Muscle of arm (tissue), 1 donor: ENCODE measurements at regions not wholly inside any gene's neighbourhood (a gene's known extent, or its start where the extent isn't known, plus 50 kb on each side); places are given as distances from the start of the nearest gene placed in this dataset.
A peak's percentile ranks its signal among the peaks of the same experiment; 100 is the strongest.

ENCODE experiments used
- DNase-seq: peaks from one replicate; pipeline ENCODE4 v3.0.0-alpha.2; 2013

DNA sequence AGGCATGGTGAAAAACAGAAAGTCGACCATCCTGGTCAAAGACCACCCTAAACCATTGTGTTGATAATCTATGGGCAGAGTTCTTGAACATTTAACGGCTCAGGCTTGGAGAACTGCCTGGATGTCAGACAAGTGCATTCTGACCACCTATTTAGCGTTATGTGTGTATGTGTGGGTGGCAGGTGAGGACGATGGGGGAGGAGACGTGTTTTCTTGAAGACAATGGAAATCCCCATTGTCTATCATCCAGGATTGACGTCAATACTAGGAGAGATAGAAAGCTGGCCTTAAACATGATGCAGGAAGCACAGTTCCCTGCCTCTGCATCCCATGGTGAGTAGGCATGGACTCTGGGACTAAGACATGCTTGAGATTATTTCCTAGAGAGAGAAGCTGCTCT is 157.4 kb upstream of the MAF start:
- no peak for DNase-seq

- no peak for DNase-seq
Observed at GRCh38 chr16:79757163-79757562, 156.6 kb upstream of the MAF start.

DNA sequence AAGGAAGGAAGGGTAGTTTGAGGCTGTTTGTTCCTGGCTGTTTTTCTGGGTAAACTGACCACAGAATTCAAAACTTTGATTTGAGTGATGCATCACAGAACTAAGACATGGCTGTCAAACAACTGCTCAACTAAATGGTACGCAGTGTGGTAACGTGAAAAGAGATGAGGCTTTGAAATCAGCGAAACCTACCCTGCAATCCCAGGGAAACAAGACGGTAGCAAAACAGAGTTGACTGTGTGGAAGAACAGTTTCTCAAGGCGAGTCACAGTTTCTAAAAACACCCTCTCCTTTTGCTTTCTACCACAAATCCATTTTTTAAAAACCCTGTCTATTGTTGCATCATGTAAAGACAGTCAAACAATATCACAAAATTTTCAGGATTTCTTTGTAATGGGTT is 156.0 kb upstream of the MAF start:
- DNase-seq = no peak

DNA sequence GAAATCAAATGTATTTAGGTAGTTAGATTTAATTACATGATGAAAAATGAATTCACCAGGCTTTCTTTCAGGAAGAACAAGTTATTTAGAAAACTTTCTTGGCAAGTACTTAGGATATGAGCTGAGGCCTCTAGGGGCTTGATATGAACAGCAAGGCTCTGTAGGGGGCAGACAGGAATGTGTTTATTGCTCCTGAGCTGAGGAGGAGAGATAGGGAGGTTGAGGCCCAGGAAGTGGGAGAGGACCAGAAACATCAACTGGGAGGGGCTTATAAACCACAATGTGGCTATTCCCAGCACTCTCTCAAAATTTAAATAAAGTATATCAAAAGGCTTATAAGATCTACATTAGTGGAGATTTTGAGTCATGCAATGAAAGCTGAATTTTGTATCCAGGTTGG is 154.0 kb upstream of the MAF start:
- no peak for DNase-seq

GRCh38 chr16:79754081-79754480 is 153.5 kb upstream of the MAF start:
- no peak for DNase-seq

GRCh38 chr16:79753286-79753685 is 152.7 kb upstream of the MAF start:
- DNase-seq = no peak

DNA sequence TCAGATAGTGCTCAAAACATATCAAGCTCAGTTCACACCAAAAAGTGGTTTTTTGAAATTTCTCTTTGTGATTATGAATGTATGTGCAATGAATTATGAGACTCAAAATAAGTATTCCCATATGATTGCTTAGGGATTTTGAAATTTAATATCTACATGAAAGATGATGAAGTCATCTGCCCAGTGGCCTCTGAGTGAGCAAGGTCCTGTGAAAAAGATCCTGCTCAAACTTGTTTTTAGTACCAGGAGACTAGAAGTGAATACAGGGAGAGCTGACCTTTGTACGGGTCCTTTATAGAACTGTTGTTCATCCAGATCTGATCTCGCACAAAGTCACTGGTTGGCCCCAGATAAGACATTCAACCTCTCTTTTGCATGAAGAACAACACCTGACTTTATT is 151.9 kb upstream of the MAF start:
- DNase-seq = no peak

DNA sequence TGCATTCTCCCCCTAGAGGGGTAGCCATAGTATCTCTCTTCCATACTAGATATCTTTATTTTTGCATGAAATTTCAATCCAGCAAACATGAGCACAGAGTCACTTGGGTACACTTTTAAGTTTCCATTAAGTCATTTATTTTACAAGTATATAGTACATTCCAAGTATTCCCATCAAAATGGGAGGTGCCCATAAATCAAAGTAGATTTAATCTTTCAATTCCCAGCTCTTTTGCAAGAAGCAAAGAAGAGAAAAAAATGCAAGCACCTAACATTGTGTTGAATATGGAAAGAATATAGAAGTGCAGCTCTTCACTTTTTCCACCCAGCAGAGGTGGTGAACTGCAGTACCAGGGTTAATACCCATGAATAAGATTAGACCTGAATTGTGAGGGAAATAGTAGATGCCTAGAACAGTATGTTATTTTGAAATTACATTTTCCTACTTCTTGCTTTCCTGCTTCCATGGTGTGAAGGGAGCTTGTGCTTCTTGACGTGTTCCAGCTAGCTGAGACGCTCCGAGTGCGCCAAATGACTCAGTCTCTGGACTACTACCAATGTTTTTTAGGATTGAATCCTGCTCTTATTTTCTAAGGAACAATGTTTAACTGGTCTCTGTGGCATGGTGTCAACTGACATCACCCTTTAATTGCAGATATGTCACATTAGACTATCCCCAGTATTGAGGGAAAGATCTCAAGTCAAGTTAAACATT is 151.1 kb upstream of the MAF start:
- DNase-seq = peak; percentile 94

GRCh38 chr16:79750311-79750710 is 149.8 kb upstream of the MAF start:
- DNase-seq = no peak

DNA sequence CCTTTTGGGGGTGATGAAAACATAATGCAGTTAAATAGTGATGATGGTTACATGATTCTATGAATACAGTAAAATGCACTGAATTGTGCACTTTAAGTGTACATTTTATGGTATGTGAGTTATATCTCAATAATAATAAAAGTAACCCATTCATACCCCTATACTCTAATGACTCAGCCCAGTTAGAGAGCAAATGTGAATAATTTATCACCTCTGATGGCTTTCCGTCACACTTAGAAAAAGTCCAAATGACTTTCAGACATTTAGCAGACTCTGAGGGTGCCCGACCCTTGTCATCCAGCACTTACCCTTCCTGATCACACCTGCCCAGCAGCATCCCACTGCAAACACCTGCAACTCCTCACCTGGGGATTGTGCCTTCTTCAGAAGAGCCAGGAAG is 148.1 kb upstream of the MAF start:
- DNase-seq = no peak

DNA sequence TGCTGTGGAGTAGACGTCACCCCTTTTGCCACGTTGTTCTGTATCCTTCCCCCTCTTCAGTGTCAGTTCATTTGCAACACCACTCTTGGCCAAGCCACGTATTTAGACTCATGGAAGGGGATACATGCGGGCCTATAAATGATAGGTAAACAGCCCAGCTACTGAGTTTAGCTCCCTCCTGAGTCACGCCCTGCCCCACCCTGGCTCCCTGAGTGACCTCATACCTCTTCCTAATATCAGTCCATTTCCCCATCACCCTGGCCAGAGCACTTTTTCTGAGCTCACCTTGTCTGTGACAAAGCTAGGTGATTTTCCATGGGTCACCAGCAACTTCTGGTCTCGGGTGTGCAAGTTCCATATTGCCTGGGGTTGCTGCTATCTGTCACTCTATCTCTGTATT is 147.2 kb upstream of the MAF start:
- DNase-seq = no peak

GRCh38 chr16:79740252-79740651 is 139.7 kb upstream of the MAF start:
- no peak for DNase-seq

- no peak for DNase-seq
Observed at GRCh38 chr16:79735271-79735670, 134.7 kb upstream of the MAF start.

- DNase-seq = no peak
Observed at GRCh38 chr16:79734721-79735120, 134.2 kb upstream of the MAF start.

DNA sequence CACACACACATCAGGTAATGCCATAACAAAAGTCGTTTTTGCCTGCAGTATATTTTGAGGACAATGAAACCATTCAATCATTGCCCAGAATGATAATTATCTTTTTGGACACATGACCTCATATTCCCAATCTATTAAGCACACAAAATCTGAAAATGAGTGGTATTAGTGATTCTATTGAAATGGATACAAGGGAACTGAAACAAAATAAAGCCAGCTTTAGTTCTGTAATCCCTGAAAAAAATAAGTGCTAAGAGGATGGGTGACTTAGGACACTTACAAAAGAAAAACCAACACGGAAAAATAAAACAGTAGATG is 128.3 kb upstream of the MAF start:
- no peak for DNase-seq

DNA sequence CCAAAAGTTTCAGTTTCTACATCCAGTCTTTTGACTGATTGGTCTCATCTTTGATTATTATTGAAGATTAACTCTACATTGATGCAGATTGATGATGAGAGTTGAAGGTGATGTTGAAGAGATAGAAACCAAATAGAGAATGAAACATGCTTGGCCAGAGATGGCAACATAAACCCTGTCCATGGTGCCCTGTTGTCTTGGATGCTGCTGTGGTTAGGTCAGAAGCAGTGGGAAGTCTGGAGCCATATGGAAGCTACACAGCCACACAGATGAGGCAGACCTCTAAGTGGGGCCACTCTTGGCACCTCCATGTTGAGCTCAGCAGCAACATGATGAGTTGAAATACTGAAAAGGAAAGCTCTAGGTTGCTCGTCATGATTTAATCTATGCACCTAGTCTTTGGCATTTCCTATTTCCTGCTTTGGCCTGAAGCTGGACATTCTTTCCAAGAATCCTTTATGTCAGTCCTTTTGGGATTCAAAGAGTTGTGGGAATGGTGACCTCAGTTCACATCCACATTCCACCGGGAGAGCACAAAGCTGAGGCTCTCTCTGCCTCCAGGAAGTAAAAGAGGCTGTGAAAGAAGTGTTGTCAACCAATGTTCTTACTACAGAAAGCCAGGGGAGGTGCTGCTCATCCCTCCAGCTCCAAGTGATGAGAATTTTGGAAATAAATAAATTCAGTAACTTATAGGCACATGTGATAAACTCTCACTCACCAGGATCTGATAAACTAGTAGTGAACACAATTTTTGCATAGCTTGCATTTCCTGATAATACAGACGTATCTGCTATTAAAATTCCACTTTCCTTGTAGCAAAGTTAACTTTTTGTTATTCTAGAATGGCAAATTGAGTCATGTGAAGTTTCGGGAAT is 127.7 kb upstream of the MAF start:
- DNase-seq = no peak

DNA sequence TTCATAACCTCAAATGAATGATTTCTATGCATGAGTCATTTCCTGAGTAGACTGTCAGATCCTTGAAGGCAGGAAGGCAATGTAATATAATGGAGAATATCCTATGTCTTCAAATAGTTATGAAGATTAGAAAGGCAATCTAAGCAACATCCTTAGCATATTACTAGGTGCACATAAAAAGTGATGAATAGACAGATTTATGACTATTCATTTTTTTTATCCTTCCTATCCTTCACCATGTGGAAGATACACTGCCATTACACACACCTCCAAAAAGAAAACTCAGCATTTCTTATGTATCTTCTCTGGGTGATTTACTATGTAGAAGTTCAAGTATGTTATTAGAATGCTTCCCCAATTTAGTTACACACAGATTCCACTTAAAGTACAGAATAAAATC is 126.4 kb upstream of the MAF start:
- DNase-seq = no peak

DNA sequence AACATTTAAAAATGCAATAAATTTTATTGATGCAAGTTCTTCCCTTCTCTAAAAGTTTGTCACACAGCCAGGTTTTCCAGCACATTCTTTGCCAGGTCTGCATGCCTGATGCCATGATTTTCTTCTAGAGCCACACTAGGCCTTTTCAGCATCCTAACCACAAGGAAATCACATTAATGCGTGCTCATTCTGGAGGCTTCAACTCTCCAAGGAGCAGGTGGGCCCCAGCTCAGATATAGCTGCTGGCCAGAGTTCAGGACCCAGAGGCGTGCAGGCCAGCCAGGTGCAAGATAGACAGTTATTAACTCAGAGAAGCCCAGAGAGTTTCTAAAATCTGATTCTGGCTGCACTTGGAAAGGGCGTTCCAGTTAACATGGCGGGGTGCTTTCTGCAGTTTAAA is 124.5 kb upstream of the MAF start:
- peak; percentile 46 for DNase-seq

DNA sequence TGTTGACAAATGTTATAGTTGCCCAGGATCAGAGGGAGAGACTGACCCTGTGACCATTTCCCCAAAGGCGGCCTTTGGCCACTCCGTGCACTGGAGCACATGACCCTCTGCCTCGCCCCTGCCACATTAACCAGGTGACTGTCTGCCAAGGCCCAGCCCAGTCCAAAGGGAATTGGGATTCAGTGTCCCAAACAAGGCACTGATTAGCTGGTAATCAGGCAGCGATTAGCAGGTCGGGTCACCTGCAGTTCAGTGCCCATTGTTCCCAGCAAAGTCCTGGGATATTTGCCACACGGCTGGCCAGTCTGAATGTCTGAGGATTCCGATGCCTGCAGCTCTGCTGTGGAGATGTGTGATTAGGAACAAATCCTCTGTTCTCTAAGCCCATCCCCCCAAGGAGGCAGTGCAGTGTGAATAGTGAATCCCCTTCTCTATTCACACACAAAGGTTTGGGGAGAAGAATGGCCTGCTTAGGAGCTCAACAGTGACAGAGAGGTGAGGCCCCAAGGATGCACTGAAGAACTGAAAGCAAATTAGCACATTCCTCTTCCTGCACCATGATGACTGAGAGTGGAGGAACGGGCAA is 123.1 kb upstream of the MAF start:
- no peak for DNase-seq

DNA sequence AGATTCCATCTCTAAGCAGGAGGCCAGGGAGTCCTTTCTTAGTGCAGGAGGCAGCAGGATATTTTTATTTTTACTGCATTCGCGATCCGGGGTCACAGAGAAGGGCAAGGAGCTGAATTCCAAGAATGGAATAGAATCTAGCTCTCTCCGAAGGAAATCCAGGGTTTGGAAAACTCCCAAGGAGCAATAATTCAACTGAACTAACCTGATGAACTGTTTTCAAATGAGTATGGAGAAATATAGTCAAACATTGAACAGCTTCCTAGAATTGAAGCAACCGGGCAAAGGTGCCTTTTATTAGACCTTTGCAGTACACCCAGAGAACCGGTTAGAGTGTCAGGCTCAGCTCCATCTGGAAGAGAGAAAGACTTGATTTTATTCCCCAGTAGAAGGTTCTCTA is 120.7 kb upstream of the MAF start:
- peak; percentile 64 for DNase-seq

DNA sequence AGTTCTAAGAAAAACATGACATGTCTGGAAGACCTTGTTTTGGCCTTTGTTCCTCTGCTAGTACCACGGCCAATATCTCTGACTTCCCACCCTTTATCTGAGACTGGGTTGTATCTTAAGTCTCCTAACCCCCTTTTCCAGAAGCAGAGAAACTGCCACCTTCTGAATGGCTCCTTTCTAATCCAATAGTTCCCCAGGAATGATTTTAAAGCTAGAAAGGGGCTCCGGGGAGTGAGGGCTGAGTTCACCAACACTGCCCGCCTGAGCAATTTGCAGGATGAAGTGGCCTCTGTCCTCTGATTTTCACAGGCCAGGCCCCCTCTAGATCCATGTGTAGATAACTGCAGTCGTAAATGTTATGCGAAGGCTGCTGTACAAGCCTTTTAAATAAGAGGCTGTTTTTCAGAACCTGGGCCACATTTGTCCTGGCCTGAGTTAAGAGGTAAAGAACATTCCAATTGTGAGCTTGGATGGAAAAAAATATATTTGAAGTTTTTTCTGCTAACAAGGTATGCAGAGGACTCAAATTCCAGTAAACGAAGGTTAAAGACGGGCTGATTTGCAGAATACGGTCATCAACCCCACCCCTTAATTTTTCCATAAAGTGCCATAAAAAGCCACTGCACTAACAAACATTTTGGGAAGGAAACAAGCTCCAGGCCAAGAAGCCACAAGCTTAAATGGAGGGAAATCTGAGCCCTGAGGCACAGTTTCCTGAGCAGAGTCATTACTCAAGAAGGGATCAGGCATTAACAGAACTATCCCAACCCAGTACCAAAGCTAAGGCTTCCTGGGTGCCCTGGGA is 117.0 kb upstream of the MAF start:
- DNase-seq = peak; percentile 36

GRCh38 chr16:79716645-79717332 is 116.3 kb upstream of the MAF start:
- no peak for DNase-seq
